Hematopoietic multipotent progenitor cell treated with erythropoietin and hydrocortisone succinate and interleukin-3 and kit ligand, for 6 days (in vitro differentiated cells): ENCODE measurements at regions not wholly inside any gene's neighbourhood (a gene's known extent, or its start where the extent isn't known, plus 50 kb on each side); places are given as distances from the start of the nearest gene placed in this dataset.

Source experiments
- DNase-seq: peaks from one replicate; pipeline ENCODE4 v3.0.0-alpha.2; 2015

- DNase-seq, result no peak
These were observed 602.9 kb upstream of the ARID1B start for GRCh38 chr6:156174031-156174890.

- no peak for DNase-seq
These were observed 607.8 kb upstream of the ARID1B start for GRCh38 chr6:156169371-156169770.

- DNase-seq, result no peak
These were observed 609.5 kb upstream of the ARID1B start for GRCh38 chr6:156167625-156168071.

DNA sequence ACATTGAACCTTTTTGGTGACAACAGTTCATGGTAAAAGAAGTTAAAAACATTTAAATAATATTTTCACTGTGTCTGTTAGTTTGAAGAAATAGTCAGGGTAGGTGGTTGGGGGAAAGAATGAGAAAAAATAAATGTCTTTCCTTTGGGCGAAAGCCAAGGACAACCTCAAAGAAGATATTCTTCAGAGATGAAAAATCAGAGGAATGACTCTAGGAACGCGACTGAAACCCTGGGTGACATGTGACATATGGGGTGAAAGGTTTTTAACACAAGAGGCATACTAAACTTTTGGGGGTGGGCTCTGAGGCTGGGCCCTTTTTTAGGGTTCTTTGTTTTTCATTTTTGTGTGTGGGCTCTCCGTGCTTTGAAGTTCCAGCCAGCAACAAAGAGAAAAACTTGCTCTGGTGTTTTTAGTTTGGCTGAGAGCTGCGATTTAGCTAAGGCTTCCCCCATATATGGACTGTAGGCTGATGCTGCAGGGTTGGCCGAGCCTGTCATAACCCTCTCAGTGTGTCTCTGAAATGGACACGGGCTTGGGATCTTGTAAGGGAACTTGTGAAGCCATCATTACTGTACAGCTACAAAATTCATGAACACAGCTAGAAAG lies 610.1 kb upstream of the ARID1B start:
- no peak for DNase-seq

DNA sequence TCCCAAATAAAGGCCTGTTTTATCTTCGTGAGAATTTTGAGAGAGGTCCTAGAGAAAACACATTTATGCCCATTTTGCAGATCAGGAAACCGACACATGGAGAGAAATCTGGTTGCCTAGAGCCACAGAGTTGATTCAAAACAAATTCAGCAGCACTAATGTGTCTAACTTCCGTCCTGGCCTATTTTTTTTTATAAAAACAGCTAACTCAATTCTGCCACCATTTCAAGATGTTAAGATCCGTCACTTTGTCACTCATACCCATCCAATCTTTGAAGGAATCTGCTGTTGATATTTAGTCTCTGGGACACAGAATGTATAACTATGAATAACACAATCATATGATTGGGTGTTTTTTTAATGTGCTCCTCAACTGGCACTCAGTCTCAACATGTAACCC lies 611.1 kb upstream of the ARID1B start:
- DNase-seq, result no peak

DNA sequence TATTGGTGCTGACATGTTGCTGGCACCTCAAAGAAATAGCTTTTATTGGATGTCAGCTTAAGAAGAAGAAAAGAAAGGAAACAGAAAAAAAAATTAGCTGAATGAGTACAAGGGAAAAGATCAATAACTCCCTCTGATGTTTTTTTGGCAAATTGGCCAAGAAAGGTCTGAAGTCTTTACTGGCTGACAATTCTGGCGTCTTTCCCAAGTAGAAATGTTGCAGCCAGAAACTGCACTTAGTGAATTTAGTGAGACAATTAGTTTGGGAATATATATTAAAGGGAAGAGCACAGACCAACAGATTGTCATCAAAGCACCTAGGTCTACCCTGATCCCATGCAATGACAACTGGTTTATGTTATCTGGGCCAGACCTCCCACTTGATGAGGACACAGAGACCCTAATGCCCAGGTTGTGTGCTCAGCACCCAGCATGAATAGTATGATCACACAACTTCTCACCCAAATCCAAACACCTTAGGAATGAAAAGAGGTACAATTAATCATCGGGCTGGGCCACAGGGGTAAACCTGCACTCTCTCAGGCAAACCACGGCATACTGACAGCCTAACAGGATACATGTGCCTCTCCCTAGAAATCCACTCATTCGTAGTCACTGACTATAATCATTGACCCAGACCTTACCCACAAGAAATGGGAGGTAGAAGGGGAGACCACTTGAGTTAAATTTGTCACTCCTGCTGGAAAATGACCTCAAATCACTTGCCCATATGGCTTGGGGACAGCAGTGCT lies 612.3 kb upstream of the ARID1B start:
- DNase-seq, result no peak

DNA sequence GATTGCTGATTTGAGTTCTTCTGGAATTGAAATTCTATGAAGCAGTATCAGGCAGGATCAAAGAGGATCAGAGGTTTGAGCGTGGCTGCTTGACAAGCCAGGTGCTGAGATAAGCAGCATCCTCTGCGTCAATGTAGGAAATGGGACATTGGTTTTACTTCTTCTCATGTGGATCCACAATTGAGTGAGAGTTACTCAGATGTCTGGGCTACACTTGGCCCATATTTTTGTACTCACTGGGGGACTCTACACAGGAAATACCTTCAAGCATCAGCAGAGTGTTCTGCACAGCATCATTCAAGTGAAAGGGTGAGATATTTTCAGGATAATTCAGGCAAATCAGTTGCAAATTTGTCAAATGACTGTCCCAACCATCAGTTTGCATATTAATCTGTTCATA lies 613.9 kb upstream of the ARID1B start:
- no peak for DNase-seq

- DNase-seq, result no peak
These were observed 615.7 kb upstream of the ARID1B start for GRCh38 chr6:156161471-156161870.

DNA sequence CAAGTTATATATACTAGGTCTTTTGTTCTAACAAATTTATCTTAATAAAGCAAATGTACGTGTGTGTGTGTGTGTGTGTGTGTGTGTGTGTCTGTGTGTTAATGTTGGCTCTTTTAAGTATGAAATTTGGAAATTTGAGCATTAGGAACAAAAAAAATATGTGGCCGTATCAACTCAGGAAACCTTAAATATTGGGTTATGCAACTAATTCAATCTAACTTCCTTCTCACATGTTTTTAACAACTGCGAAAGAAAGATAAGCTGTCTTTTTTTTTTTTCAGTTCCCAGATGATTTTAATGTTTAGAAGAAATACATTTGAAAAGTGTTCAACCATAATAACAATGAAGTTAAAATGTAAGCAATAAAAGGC lies 616.4 kb upstream of the ARID1B start:
- DNase-seq, result peak; percentile 74

- DNase-seq, result no peak
These were observed 617.0 kb upstream of the ARID1B start for GRCh38 chr6:156160007-156160794.

DNA sequence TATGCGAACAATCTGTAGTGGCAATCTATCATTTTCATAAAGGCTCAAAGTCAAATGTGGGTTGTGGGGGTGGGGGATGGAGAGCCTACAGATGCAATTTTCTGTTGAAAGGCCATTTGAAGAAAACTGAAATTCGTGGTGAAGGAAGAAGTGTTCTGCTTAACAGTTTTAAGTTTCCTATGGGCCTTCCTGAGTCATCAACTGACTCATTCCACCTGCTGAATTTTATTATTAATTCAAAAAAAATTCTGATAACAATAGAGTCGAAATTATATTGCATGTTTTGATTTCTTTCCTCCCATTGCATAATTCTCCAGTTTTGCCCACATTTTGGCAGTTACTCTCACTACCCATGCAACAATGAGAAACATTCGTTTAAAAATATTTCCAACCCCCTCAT lies 622.3 kb upstream of the ARID1B start:
- DNase-seq, result peak; percentile 52

DNA sequence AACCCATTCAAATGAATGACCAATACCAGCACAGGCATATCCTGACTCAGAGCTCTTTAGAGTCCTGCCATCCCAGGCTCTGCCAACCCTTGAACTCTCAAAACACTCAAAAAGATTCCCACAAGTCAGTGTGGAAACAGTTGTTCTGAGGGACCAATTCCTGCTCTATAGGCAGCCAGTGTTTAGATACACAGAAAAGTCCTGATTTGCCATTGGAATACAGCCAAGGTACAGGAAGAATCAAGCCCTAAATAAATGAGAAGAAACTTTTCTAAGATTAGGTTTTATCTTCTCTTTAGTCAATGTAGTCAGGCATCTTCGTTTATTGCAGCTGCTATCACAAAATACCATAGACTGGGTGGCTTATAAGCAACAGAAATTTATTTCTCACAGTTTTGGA lies 626.8 kb upstream of the ARID1B start:
- DNase-seq, result no peak

DNA sequence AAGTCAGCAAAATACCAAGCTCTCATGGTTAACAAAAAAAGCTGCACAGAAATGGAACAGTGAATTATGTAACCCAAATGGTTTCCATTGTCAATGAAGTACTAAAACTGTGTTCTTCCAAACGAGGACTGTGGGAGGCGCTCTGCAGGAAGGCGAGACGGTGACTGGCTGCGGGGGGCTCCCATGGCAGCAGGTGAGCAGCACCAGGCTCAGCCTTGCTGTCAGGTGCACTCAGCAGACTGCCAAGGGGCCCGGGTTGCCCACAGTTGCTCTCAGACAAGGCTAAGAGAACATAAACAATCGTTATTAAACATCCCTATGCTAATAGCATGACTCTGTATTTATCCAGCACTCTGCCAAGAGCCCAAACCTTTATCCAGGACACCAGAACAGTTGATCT lies 630.3 kb upstream of the ARID1B start:
- no peak for DNase-seq

DNA sequence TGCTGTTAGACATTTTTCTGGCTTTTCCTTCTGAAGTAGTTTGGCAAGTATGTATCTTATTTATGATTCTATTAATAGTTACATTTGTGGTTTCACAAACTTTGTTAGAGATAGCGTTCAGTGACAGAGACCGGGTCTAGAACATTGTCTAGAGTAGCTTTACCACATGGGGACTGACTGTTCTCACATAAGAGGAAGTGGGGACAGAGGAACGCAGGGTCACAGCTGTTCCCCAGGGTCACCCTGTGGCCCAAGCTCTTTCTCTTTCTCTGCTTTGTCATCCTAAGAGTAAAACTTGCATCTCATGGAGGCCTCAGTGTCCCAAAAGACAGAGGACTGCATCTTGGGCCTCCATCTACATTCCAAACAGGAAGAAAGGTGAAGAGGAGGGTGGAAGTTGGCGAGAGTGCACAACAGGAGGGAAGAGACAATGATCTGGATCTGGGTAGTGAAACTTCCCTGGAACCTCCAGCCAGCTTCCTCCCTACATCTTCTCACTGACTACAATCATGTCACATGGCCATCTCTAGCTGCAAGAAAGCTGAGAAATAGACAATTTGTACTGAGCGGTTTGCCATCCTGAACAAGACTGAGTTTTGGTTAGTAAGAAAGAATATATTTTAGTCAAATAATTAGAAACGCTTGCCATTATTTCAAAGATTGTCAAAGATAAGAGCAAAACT lies 645.8 kb upstream of the ARID1B start:
- peak; percentile 65 for DNase-seq

DNA sequence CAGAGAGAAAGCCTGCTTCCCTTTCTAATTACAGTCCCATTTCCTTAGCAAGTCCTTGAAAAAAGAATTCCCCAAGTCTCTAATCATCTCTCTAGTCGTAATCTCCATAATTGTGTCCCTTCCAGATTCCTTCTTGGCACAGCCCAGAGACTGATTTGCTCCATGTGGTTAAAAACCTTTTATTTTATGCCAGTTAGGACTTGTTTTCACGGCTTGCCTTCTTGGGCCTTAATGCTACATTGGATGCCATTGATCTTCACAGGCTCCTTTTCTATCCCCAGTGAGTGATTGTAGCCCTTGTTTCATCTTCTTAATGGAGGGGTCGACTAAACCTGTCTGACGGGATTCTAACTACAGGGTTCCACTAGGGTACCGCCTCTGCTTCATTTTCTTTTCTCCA lies 650.6 kb upstream of the ARID1B start:
- DNase-seq, result no peak

- no peak for DNase-seq
These were observed 651.3 kb upstream of the ARID1B start for GRCh38 chr6:156125844-156126243.

DNA sequence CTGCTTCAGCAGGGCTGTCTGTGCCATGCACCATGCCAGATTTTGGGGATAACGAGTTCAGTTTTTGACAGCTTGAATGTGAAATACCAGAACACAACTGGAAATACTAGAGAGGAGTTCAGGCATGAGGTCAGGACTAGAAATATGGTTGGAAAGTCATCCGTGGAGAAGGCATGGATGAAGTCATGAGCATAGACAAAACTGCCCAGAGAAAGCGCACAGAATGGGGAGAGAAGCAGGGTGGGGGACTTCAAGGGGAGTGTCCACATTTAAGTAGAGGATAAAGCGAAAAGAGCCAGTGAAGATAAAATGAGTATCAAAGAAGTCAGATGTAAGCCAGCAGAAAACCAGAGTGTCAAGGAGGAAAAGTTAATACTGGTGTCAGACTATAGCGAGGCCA lies 653.4 kb upstream of the ARID1B start:
- no peak for DNase-seq

GRCh38 chr6:156121973-156122372 lies 655.2 kb upstream of the ARID1B start:
- no peak for DNase-seq

DNA sequence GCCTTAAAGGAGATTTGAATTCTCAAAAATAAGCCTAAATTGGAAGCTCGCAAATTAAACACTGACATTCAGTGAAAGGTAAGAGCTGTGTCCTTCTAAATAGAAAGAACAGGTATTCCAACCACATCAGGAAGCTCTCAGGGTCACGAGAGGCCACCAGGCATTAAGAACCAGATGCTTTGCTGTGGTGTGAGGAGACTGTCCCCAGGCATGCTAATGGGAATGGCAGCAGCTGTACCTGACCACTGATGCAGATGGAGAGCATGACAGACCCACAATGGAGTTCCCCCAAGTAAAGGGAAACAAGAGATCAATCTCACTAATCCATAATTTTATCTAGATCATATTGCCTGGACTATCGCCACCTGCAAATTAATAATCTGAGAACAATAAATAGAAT lies 658.9 kb upstream of the NOX3 start:
- no peak for DNase-seq

GRCh38 chr6:156113631-156114030 lies 658.0 kb upstream of the NOX3 start:
- DNase-seq, result no peak

GRCh38 chr6:156111913-156112312 lies 656.3 kb upstream of the NOX3 start:
- DNase-seq, result no peak

- no peak for DNase-seq
These were observed 654.6 kb upstream of the NOX3 start for GRCh38 chr6:156110249-156110648.

DNA sequence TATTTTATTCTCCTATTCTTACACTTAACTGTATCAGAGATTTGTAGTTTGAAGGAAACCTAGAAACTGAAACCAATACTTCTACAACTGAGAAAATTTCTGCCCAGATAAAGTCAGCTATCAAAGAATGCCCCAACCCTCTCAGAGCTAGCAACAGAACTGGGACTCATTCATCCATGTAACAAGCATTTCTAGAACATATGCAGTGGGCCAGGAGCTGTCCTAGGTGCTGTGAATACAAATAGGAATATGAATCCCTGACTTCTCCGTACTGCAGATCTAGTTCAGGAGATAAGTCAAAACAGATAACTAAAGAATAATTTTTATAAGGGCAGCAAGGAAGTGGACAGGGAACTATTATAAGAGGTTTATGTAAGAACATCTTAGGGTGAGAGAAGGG lies 654.1 kb upstream of the NOX3 start:
- DNase-seq, result no peak
